Peyer's patch (tissue), 4 donors: ENCODE measurements at regions not wholly inside any gene's neighbourhood (a gene's known extent, or its start where the extent isn't known, plus 50 kb on each side); places are given as distances from the start of the nearest gene placed in this dataset.

ENCODE experiments used
- CTCF ChIP-seq, 6 experiments: fragments of 450-650 bp in 4 of 6; fragments of 200-600 bp in 2 of 6; sonication (generic) in 1 of 6; IDR thresholded peaks; one replicate each; pipeline ENCODE4 v1.5.1; 2017 to 2019; ENCODE audit warnings: antibody characterized with exemption in 6 of 6, mild to moderate bottlenecking in 3 of 6, moderate library complexity in 1 of 6
- POLR2A ChIP-seq, 2 donors: fragments of 450-650 bp; IDR thresholded peaks; one replicate each; pipeline ENCODE4 v1.5.1; 2017; ENCODE audit warnings: antibody characterized with exemption in 2 of 2, mild to moderate bottlenecking in 2 of 2, moderate library complexity in 2 of 2

DNA sequence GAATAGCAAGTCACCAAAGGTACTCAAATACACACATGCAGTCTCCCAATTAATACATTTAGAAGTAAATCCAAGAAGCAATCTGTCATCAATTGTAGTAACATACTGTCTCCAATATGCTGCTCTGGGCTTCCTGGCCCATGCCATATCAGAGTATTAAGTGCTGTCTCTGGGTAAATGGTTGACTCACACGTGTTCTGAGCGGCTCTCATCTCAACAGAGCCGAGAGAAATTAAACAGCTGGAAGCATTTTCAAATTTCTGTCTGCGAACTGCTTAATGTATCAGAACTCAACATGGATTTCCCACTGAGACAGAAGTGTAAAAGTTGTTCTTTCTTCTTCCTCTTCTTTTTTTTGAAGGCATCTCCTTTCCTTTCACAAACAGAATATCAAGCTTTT, 247.3 kb upstream of the TAS2R1 start:
- TF ChIP-seq CTCF (IDR thresholded peaks at IDR 0.05) (no peak), POLR2A (IDR thresholded peaks at IDR 0.05) (no peak)
